GM12891 (cell line): ENCODE measurements at regions not wholly inside any gene's neighbourhood (a gene's known extent, or its start where the extent isn't known, plus 50 kb on each side); places are given as distances from the start of the nearest gene placed in this dataset.

Experiments
- PAX5 ChIP-seq: IDR thresholded peaks from 2 replicates; pipeline ENCODE4 v1.6.1; 2011; ENCODE audit warnings: low read length, moderate library complexity, mild to moderate bottlenecking; ENCODE audit not compliant: insufficient read depth, severe bottlenecking
- POLR2A ChIP-seq: IDR thresholded peaks from 2 replicates; pipeline ENCODE4 v1.6.1; 2011; ENCODE audit warnings: low read depth, low read length, control low read depth
- POLR2AphosphoS5 ChIP-seq: IDR thresholded peaks from 2 replicates; pipeline ENCODE4 v1.6.1; 2011; ENCODE audit warnings: low read depth, low read length, control low read depth
- POU2F2 ChIP-seq: IDR thresholded peaks from 2 replicates; pipeline ENCODE4 v1.6.1; 2011; ENCODE audit warnings: low read depth, mild to moderate bottlenecking, control low read depth, low read length, moderate library complexity
- SPI1 ChIP-seq: IDR thresholded peaks from 2 replicates; pipeline ENCODE4 v1.6.1; 2011; ENCODE audit warnings: low read depth, low read length, control low read depth
- TAF1 ChIP-seq: IDR thresholded peaks from 2 replicates; pipeline ENCODE4 v1.6.1; 2011; ENCODE audit warnings: low read depth, low read length, control low read depth

DNA sequence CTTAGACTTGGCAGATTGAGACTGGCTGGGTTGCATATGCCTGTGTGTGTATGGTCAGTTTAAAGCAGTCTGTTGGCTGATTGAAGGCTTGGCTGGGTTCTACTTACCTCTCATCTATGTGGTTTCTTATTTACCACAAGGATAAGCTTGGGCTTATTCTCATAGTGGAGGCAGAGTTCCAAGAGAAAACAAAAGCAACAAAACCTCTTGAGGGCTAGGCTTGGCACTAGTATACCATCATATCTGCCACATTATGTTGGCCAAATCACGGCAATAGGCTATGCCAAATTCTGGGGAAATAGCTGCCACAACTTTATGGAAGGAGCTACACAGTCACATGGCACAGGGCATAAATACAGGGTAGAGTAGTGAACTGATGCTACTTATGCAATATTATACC, 714.1 kb downstream of the CBLN4 start:
- TF ChIP-seq POLR2AphosphoS5 = no peak
- no peak for TF ChIP-seq TAF1
- no peak for TF ChIP-seq POLR2A
- no peak for TF ChIP-seq SPI1
- TF ChIP-seq POU2F2 = no peak
- TF ChIP-seq PAX5 = no peak
